ENCODE measurements at regions not wholly inside any gene's neighbourhood (a gene's known extent, or its start where the extent isn't known, plus 50 kb on each side); places are given as distances from the start of the nearest gene placed in this dataset.

DNA sequence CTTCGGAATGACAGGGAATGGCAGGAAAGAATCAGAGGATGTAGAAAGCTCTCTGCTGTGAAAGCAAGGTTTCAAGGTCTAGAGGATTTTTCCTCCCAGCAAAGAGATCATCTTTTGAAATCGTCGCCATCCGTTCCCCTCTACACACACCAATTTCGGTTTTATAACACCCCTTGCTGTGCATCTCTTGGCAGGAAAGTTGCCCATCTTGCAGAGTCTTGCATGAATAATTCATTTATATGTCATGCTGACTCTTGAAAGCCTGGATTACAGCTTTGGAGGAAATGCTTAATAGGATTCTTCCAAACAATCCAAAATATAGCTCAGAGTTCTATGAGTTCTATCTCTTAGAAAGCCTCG lies 262.7 kb downstream of the CHL1 start:
- DNase-seq = no peak

DNA sequence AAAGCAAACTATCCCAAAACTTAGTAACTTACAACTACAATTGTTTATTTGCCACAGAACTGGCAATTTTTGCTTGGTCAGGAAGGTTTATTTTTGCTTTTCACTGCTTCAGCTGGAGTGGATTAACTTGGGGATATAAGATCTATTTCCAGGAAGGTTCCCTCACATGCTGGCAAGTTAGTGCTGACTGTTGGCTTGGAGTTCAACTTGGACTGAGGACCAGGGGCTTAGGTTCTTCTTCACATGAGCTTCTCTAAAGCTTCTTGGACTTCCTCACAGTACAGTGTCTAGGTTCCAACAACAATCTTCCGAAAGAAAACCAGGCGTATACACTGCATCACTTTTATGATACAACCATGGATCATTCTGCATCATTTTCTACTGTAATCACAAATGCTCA lies 264.4 kb downstream of the CHL1 start:
- DNase-seq = no peak

DNA sequence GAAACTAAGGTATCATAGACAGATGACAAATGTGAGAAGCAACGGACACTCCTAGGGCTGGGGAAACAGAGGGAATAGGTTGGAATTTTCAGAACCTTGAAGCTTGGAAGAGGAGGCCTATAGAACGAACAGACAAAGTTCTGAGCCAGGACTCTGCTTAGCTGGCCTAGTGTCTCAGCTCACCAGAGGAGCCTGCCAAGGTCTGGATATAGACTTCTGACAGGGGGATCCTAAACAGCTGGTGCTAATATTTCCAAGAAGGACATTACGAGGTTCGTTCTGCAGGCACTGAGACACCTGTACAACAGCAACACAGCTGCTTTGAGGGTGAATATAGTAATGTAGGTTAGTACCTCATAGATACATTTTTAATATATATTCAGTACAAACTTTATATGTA lies 266.3 kb downstream of the CHL1 start:
- no peak for DNase-seq

DNA sequence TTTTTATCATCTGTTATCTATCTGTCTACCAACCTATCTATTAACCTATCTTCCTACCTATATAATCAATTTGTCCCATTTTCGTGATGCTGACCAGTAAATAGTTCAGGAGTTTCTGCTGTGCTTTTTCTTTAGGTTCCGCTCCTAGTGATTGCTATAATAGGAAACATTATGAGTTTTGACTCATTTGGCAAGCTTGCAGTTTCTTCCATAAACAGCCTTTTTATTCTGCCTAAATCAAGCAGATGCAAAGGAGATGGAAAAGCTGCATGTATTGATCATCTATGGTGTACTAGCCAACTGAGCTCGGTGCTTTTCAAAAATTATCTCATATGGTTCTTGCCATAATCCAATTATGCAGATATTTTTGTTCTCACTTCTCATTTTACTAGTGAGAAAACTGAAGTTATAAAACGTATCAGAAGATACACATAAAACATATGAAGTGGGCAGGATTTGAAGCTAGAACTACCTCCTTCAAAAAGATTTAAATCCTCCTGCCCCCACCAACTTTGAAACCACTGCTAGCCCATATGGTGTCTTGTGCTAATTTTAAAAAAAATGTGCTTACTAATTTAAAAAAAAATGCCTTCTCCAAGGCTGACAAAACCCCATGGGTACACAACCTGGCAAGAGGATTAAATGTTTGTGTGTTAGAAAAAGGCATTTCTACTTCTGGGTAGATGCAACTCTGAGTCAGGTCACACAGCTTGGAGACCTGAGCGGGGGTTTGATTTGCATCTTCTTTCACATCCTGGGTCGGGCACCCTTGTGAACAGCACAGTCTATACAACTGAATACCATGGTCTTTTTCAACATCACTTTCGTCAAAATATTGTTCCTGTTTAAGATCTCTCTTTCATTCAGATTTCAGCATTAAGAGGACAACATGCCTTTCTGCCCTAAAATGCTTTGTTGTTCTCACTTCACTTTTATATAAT lies 267.0 kb downstream of the CHL1 start:
- DNase-seq = no peak

DNA sequence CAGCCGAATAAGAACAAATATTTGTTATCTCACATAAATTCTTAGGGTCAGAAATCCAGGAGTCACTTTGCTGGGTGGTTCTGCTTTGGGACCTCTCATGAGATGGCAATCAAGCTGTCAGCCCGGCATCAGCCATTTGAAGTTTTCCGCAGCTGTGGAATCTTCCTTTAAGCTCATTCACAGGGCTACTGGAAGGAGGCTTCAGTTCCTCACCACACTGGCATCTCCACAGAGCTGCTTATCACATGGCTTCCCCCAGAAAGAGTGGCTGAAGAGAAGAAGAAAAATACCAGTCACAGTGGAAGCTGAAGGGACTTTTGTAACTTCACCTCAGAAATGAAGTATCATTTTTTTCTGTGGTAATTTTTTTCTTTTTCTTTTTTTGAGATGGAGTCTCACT lies 267.7 kb downstream of the CHL1 start:
- DNase-seq = no peak

DNA sequence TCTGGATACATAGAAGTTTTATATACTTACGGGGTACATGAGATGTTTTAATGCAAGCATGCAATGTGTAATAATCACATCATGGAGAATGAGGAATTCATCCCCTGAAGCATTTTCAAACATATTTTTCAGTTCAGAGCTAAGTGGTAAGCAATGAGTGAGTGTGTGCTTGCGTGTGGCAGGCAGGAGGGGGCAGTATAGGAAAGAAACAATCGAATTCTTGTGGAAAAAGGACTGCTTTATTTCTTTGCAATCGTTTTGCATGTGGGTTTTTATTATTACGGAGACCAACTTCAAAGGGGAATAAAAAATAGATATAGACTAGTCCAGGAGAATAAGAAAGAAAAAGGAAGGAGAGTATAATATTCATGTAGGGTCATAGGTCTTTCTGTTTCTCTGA lies 271.6 kb downstream of the CHL1 start:
- no peak for DNase-seq

DNA sequence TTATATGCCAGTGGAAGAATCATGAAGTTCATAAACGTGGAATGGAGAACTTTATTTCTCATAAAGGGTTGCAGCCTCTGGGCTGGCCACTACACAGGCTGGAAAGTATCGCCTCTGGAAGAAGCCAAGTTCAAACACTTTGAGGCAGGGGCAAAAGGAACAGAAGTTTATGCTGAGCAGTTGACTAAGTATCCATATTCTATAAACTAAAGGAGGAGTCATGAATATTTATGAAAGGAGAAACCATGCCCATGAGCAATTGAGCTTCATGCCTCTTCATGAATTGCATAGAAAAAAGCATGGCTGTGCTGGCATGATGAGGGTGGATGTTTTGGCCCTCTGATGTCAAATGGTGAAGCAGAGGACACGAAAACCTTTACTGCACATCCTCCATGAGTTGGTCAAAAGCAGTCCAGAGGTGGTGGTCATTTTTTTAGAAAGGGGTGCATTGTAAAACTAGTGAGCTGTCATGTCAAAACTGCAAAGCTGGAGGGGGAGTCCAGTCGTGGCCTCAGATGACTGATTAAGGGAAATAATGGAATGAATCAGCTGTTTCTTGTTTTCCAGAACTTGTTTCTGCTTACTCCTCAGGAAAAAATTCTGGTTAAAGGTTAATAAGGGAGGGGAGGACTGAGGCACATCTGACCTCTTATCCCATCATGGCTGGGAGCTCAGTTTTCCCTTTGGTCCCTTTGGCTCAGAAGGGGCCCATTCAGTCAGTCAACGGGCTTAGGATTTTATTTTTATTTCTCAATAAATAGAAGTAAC lies 276.7 kb downstream of the CHL1 start:
- DNase-seq = no peak

DNA sequence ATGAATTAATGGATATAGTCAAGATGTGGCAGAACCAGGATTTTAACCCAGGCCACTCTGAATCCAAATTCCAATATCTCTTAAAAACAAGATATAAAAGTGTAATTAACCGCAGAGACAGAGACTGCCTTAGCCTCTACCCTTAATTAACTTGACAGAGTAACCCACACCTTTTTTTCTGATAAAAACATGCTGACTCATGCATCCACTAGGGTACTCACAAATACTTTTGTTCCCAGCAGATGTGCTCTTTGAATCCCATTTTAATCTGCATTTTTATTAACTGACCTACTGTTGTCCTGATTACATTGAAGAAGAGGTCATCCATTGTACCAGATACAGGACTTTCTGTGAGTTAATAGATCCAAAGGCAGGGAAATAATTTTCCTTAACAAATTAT lies 278.3 kb downstream of the CHL1 start:
- DNase-seq = no peak

DNA sequence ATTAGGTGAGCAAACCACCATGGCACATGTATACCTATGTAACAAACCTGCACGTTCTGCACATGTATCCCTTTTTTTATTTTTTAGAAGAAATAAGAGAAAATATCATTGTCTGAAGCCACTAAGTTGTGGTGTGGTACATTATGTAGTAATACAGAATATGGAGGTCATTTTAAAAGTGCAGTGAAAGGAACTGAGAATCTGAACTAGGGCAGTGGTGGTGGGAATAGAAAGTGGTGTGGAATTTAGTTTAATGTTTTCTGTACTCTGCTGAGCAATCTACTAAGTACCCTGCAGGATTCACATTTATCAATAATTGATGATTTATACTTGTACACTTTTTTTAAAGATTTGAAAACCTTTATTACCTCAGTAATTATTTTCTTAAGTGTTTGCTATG lies 283.5 kb downstream of the CHL1 start:
- DNase-seq = no peak

DNA sequence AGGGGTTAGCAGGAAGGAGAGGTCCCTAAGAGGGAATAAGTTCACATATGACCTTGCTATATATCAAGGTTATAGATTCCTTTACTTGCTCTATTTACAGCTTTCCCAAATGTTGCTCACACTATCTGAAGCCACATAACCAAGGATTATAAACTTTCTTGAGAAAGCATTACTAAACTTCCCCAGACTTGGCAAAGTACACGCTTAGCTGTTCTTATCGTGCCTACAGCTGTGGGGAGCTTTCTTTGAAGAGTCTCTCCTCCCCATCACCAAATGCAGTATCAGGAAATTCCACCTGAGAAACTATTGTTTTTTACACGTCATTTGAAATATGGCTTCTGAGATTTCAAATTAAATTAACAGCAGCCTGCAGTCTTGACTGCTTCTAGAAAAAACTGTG lies 284.5 kb downstream of the CHL1 start:
- DNase-seq = no peak

DNA sequence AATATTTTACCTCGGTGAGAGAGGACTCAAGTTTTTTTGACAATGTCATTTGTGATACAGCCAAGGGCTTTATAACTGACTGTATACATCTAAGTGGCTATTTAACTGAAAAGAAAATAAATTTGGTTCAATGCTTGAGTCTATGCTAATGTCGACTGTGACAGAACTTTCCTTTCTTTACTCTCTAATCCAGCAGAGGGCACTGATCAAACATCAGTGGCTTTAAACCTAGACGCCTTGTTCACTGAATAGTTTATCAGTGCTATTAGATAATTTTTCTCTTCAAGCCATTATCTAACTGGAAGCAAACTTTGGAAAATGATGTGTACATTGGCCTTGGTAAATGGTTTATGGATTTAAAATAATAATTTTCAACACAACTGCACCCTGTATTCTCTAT lies 285.1 kb downstream of the CHL1 start:
- DNase-seq = no peak

DNA sequence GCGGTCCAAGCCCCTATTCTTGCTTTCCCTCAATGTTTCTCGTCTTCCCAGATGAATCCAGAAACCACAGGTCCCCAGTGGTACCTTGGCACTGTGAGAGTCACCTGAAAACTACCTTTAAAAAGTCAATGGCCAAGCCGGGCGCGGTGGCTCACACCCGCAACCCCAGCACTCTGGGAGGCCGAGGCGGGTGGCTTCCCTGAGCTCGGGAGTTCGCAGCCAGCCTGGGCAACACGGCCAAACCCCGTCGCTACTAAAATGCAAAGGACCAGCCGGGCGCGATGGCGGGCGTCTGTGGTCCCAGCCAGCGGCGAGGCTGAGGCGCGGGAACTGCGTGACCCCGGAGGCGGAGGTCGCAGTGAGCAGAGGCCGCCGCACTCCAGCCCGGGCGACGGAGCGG lies 285.9 kb downstream of the CHL1 start:
- no peak for DNase-seq

DNA sequence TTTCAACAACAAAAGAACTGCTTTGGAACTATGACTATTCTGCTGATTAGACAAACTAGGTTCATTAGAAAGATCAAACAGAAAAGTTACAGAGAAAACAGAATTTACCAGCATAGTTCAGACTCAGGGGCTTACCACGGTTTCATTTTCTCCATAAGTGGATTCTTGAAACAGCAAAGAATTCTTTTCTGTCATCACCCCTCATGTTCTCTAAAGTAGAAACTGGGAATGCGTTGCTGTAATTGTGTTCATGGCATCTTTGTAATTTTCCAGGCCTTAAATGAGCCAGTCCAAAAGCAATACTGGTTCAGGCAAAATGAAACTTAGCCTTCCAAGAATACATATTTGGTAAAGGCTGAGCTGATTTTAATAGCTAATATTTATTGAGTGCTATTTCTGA lies 287.8 kb downstream of the CHL1 start:
- no peak for DNase-seq

DNA sequence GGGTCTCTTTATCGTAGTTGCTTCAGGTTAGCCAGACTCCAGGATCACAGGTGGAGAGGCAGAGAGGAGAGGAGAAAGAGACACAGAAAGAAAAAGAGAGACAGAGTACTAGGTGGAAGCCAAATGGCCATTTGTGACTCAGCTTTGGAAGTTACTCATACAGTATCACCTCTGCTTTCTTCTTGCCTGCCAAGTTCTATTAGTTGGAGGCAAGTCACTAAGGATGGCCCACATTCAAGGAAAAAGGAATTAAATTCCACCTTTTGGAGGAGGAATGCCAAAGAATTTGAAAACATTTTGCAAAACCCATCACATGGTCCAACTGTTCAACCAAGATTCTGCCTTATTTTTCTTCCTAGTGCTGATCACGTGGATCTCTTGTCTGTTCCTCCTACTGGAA lies 291.1 kb downstream of the CHL1 start:
- DNase-seq = no peak

DNA sequence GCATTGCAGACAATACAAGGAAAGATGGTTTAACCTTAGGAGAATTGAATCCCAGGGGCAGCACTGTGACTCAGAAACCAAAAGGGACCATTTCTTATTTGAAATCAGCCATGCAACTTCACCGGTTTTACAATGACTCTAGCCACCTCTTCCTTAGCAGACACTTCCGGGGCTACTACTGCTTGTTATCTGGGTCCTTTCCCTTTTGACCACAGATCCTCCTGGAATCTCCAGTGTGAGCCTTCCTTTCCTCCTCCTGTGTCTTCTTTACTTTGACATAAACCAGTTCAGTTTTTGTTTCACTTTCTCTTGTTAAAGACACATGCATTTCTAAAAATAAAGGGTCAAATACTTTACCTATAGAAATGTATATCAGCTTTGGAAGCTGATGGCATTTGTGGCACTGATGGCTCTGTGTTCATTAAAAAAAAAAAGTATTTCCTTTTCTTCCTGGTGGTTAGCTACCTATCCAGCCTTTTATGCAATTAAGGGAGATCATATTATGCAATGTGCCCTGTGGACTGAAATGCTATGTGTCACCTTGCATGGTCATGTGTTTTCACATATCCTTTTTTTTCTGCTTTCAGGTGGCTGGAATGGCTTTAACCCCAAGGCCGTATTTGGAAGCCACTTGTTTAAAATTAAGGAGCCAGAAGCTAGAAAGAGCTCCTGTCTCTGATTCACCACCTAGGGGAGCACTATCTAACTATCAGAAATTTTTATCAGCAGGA lies 296.2 kb downstream of the CHL1 start:
- no peak for DNase-seq

DNA sequence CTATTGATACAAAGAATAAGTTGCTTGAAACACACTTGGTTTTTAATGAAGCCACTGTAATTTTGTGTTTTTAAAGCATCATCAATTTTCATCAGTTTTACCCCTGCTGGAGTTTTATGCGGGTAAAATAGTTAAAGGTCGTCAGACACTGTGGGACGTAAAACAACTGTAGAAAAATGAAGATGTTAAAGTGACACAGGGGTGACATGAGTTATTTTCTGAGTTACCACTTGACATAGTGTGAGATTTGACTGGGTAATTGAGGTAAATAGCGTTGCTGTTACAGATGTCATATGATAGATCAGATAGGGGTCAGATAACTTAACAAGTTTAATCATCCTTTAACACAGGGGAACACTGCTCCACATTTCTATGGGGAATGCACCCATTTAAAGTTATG lies 297.6 kb downstream of the CHL1 start:
- DNase-seq = no peak

DNA sequence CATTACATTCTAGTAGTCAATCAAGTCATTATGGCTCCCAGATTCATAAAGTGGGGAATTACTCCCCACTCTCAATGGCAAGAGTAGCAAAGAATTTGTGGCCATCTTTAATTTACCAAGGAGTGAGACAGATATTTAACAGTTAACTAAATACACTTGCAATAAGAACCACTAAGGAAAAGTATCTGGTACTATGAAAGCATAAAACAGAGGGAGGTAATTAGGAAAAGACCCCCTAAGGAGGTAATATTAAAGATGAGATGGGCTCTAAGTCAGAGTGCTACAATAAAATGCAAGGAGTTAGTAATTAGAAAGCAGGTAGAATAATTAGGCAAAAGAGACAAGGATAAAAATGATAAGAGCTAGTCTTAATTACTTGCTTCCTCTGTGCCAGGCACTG lies 301.9 kb downstream of the CHL1 start:
- DNase-seq = no peak

DNA sequence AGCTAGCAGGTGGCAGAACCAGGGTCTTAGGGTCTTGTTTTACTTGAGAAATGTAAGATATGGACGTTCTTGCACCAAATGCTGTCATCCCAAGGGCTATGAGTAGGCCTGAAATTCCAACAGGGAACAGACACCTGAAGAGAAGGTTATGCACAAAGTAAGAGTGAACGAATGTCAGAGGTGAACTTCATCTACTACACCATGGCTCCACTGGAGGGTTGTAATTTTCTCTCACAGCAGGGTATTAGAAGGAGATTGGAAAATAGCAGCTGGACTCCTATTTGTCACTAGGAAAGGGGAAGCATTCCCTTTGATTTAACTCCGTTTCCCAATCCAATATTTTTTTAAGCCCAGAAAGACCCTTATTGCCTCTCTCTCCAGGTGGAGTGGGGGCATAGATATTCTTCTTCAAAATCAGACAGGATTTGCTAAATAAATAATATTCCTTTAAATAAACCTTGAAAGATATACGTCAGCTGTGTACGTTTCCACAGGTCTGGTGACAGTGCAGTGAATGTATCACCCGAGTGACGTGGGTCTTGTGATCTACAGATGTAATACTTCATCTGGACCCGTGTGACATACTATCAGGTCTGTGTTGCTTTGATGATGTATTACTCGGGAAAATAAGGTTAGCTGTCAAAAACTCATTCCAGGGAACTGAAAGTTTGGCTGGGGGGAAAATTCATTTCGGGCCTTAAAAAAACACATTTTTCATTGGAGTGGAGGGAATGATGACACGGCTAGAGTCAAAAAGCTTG lies 302.6 kb downstream of the CHL1 start:
- no peak for DNase-seq

DNA sequence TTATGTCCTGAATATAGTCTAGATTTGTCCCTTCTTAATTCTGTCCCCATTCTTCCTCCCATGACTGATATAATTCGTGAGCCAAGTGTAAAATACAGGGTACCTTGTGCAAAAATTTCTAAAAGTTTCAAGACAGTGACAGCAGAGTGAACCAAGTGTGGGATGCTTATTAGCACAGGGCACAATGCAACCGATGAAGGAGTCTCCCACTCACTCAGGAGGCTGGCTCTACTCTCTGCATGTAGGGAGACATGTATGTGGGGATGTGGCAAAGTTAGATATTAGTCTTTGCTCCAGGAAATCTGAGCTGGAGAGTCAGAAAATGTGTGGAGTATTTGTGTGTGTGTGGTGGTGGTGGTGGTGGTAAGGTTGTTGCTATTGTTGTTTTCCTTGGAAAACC lies 305.9 kb downstream of the CHL1 start:
- DNase-seq = no peak

DNA sequence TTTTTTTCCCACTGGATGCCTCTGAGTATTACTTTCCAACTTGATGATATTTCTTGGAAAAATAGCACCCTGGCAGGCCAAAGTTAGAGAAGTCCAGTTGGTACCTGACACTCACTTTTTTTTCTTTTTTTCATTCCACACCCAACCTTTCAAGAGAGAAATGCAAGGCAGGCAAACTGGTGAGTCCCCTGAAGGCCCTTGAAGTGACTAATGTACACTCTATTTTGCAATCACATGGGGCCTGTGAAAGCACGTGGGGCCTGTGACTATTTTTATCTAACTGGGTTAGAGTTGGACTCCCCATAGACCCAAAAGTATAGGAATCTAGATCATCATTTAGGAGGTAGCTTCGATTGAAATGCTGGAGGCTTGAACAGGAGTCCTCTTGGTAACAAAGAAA lies 316.7 kb downstream of the CHL1 start:
- DNase-seq = no peak

DNA sequence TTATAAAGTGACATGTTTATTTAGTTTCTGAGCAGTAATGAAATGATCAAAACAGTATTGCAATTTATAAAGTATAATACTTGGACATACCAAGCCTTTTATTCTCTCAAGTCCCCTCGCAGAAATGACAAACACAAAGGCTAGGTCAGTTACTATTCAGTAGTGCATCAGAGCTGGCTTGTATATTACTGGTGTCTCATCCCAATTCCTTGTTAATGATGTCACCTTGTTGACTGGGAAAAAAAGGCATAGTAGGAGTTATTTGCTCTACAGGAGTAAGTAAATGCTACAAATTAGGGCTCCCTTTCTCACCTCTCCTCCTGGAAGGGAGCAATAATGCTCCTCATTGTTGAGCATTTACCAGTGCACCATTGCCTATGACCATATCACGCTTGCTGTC lies 317.6 kb downstream of the CHL1 start:
- no peak for DNase-seq

DNA sequence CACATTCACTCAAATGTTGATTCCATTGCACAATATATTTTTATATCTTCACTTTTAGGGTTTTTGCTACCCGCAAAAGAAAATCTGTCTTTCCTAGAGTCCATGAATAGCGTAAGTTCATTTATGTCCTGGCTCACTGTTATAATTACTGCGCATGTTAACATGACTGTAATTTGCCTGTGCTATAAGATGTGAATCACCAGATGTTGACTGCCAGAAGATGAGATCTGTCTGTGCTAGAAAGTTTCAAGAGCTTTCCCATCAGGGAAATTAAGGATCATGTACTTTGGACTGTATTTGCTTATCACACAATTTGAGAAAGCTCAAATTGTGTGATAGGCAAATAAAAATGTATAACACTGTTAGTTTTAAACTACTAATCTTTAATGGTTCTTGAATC lies 322.5 kb downstream of the CHL1 start:
- DNase-seq = no peak

DNA sequence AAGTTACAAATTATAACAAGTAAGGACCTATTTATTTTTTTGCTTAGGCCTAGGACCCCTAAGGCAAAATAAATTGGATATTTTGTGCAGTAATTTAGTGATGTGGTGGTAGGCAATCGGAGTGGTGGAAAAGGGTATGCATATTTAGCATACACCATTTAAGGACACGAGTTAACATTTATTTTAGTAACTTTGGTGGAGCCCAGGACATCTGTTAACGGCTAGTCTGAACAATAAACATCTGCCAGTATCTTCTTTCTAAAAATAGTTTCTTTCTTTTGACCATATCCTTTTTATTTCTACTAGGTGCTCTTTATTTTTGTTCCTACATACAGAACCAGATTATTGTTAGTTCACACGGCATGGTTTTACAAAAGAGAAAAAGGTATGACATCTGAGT lies 326.3 kb downstream of the CHL1 start:
- no peak for DNase-seq

Measured in NCI-H1436 treated with DMSO at 0.1 percent for 48 hours (cell line).